ENCODE measurements at regions not wholly inside any gene's neighbourhood (a gene's known extent, or its start where the extent isn't known, plus 50 kb on each side); places are given as distances from the start of the nearest gene placed in this dataset.

DNA sequence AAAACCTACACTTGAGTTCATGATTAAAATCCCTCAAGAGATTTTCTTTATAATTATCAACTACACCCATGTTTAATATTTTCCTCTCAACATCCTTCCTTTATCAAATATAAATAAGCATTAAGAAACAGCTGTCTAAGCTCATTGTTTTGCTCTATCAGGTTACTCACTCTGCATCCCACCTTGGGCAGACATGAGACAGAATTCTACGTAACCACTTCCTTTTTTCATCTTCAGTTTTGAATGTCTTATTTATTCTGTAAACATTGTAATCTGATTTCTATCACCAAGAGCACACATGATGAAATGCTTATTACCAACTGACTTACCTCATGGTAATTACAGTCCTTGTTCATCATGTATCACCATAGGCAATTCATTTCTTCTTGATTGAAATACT is 1256.6 kb upstream of the ATXN8OS start:
- TF ChIP-seq POLR2A (IDR thresholded peaks at IDR 0.05), result no peak
- no peak for TF ChIP-seq CTCF (IDR thresholded peaks at IDR 0.05 in 8 of 11, conservative IDR thresholded peaks at IDR 0.05 in 3 of 11)
- TF ChIP-seq POLR2AphosphoS5 (IDR thresholded peaks at IDR 0.05), result no peak

Data from spleen (tissue), 7 donors.